Osteoblast (primary cell): ENCODE measurements at regions not wholly inside any gene's neighbourhood (a gene's known extent, or its start where the extent isn't known, plus 50 kb on each side); places are given as distances from the start of the nearest gene placed in this dataset.

Experiments
- DNase-seq: peaks from one replicate; pipeline ENCODE4 v3.0.0; 2011; ENCODE audit warnings: low spot score, mixed read lengths; ENCODE audit not compliant: insufficient read length; ENCODE audit errors: missing footprints
- H2AFZ ChIP-seq: 2 replicates; pipeline ENCODE4 v1.6.0; 2011; ENCODE audit warnings: mild to moderate bottlenecking, low read length
- H3K27ac ChIP-seq: 2 replicates; pipeline ENCODE4 v1.5.1; 2011; ENCODE audit warnings: mild to moderate bottlenecking, low read depth, low read length, moderate library complexity
- H3K27me3 ChIP-seq: 2 replicates; pipeline ENCODE4 v1.6.0; 2012; ENCODE audit warnings: mild to moderate bottlenecking, control low read depth, inconsistent platforms, low read length, moderate library complexity; ENCODE audit not compliant: insufficient read depth
- H3K36me3 ChIP-seq: 2 replicates; pipeline ENCODE4 v1.5.1; 2011; ENCODE audit warnings: mild to moderate bottlenecking, low read length, control low read depth, moderate library complexity; ENCODE audit not compliant: insufficient read depth
- H3K4me1 ChIP-seq: 2 replicates; pipeline ENCODE4 v1.5.1; 2011; ENCODE audit warnings: mild to moderate bottlenecking, low read length, control low read depth, moderate library complexity; ENCODE audit not compliant: insufficient read depth
- H3K4me2 ChIP-seq: 2 replicates; pipeline ENCODE4 v1.6.0; 2011; ENCODE audit warnings: mild to moderate bottlenecking, low read length; ENCODE audit not compliant: insufficient read depth
- H3K4me3 ChIP-seq: fragments of 200-600 bp; sonication (generic); 3 replicates; pipeline ENCODE4 v1.5.1; 2012; ENCODE audit warnings: mild to moderate bottlenecking, low read length, inconsistent platforms; ENCODE audit not compliant: insufficient read depth
- H3K79me2 ChIP-seq: 2 replicates; pipeline ENCODE4 v1.6.0; 2012; ENCODE audit warnings: mild to moderate bottlenecking, low read length, control low read depth, inconsistent platforms; ENCODE audit not compliant: insufficient read depth
- H3K9me3 ChIP-seq: 2 replicates; pipeline ENCODE4 v1.5.1; 2011; ENCODE audit warnings: low read depth, low read length, control low read depth
- H4K20me1 ChIP-seq: 2 replicates; pipeline ENCODE4 v1.6.0; 2012; ENCODE audit warnings: mild to moderate bottlenecking, low read length, control low read depth; ENCODE audit not compliant: insufficient read depth
- TF ChIP-seq, protein P1 (sequence below): IDR thresholded peaks from 2 replicates; pipeline ENCODE4 v1.5.1; 2011; ENCODE audit warnings: mild to moderate bottlenecking, low read depth, low read length, moderate library complexity; ENCODE audit errors: extremely low read depth

DNA sequence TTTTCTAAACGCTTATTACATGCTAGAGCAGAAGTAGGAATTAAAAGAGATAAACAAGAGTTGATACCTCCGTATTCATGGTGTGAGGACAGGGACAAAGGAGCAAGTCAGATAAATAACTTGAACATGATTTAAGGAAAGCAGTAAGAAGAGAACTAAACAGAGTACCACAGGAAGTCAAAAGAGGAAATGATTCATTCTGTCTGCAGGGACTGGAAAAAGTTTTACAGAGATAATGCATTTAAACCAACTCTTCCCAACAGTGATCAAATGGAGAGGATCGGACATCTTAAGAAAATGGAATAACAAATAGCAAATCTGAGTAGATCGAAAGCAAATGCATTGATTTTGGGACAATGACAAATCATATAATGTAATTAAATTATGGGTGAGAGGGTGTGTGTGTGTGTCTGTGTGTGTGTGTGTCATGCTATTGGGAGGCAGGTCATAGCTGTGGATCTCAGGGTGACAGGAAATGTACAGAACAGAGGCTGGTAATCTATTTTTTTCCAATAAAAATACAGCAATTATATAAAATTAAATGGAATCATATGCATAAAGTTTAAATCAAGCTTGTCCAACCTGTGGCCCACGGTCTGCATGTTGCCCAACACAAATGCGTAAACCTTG, 113.4 kb downstream of the MC4R start:
- Histone ChIP-seq H3K4me3 (no peak overlapping the region), H3K4me2 (no peak overlapping the region), H3K9me3 (no peaks in the 10 kb centered on the region), H3K27me3 (no peaks in the 10 kb centered on the region), H3K27ac (no peak overlapping the region), H4K20me1 (no peaks in the 10 kb centered on the region), H3K36me3 (no peaks in the 10 kb centered on the region), H3K4me1 (no peaks in the 10 kb centered on the region), H2AFZ (no peak overlapping the region), H3K79me2 (no peaks in the 10 kb centered on the region)
- DNase-seq: no peak
- TF ChIP-seq, protein P1, sequence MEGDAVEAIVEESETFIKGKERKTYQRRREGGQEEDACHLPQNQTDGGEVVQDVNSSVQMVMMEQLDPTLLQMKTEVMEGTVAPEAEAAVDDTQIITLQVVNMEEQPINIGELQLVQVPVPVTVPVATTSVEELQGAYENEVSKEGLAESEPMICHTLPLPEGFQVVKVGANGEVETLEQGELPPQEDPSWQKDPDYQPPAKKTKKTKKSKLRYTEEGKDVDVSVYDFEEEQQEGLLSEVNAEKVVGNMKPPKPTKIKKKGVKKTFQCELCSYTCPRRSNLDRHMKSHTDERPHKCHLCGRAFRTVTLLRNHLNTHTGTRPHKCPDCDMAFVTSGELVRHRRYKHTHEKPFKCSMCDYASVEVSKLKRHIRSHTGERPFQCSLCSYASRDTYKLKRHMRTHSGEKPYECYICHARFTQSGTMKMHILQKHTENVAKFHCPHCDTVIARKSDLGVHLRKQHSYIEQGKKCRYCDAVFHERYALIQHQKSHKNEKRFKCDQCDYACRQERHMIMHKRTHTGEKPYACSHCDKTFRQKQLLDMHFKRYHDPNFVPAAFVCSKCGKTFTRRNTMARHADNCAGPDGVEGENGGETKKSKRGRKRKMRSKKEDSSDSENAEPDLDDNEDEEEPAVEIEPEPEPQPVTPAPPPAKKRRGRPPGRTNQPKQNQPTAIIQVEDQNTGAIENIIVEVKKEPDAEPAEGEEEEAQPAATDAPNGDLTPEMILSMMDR: no peak

DNA sequence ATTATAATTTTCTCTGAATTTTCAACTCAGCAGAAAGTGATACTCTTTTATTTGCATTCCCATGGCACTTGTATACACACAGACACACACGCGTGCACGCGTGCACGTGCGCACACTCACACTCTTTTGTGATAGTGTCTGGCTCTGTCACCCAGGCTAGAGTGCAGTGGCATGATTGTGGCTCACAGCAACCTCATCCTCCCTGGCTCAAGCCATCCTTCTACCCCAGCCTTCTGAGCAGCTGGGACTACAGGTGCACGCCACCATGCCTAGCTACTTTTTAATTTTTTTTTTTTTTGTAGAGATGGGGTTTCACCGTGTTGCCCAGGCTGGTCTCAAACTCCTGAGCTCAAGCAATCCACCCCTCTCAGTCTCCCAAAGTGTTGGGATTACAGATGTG, 123.2 kb downstream of the MC4R start:
- TF ChIP-seq, protein P1: no peak
- Histone ChIP-seq H4K20me1 (no peaks in the 10 kb centered on the region), H3K4me2 (no peak overlapping the region), H3K36me3 (no peaks in the 10 kb centered on the region), H3K9me3 (no peaks in the 10 kb centered on the region), H3K27me3 (no peaks in the 10 kb centered on the region), H3K4me3 (no peak overlapping the region), H3K79me2 (no peaks in the 10 kb centered on the region), H2AFZ (no peak overlapping the region), H3K27ac (no peak overlapping the region), H3K4me1 (no peaks in the 10 kb centered on the region)
- DNase-seq: no peak

- no peaks in the 10 kb centered on the region for H3K9me3 ChIP-seq
- H3K4me1 ChIP-seq: no peaks in the 10 kb centered on the region
- no peak overlapping the region for H3K4me3 ChIP-seq
- H2AFZ ChIP-seq: no peak overlapping the region
- H3K4me2 ChIP-seq: no peak overlapping the region
- H3K36me3 ChIP-seq: no peaks in the 10 kb centered on the region
- DNase-seq: peak; percentile 19
- no peaks in the 10 kb centered on the region for H3K27me3 ChIP-seq
- H3K79me2 ChIP-seq: no peaks in the 10 kb centered on the region
- no peaks in the 10 kb centered on the region for H4K20me1 ChIP-seq
- TF ChIP-seq, protein P1: no peak
- no peak overlapping the region for H3K27ac ChIP-seq
Observed at GRCh38 chr18:60248336-60249330, 123.9 kb downstream of the MC4R start.

- H3K9me3 ChIP-seq: no peaks in the 10 kb centered on the region
- H3K27ac ChIP-seq: no peak overlapping the region
- H3K4me1 ChIP-seq: no peaks in the 10 kb centered on the region
- no peaks in the 10 kb centered on the region for H3K27me3 ChIP-seq
- TF ChIP-seq, protein P1: no peak
- no peak overlapping the region for H3K4me3 ChIP-seq
- no peak for DNase-seq
- no peak overlapping the region for H3K4me2 ChIP-seq
- no peaks in the 10 kb centered on the region for H3K36me3 ChIP-seq
- no peaks in the 10 kb centered on the region for H3K79me2 ChIP-seq
- no peak overlapping the region for H2AFZ ChIP-seq
- H4K20me1 ChIP-seq: no peaks in the 10 kb centered on the region
Observed at GRCh38 chr18:60247103-60247502, 125.5 kb downstream of the MC4R start.
